NCI-H1436 treated with DMSO at 0.1 percent for 48 hours (cell line): ENCODE measurements at regions not wholly inside any gene's neighbourhood (a gene's known extent, or its start where the extent isn't known, plus 50 kb on each side); places are given as distances from the start of the nearest gene placed in this dataset.

Source experiments
- DNase-seq: peaks from one replicate; lab custom pipeline; 2025; lab: John Stamatoyannopoulos, UW

- DNase-seq = no peak
Measured at GRCh38 chr22:27564806-27565205, 236.8 kb downstream of the MN1 start.

- DNase-seq = no peak
Measured at GRCh38 chr22:27566602-27567001, 235.0 kb downstream of the MN1 start.

- DNase-seq = no peak
Measured at GRCh38 chr22:27568265-27568664, 233.3 kb downstream of the MN1 start.

- no peak for DNase-seq
Measured at GRCh38 chr22:27571463-27572277, 229.9 kb downstream of the MN1 start.

GRCh38 chr22:27572278-27572666 is 229.3 kb downstream of the MN1 start:
- DNase-seq = no peak

- DNase-seq = no peak
Measured at GRCh38 chr22:27573280-27574001, 228.1 kb downstream of the MN1 start.

- no peak for DNase-seq
Measured at GRCh38 chr22:27574002-27574366, 227.6 kb downstream of the MN1 start.

- no peak for DNase-seq
Measured at GRCh38 chr22:27574651-27575050, 226.9 kb downstream of the MN1 start.

- no peak for DNase-seq
Measured at GRCh38 chr22:27575348-27575747, 226.2 kb downstream of the MN1 start.

GRCh38 chr22:27576413-27576812 is 225.1 kb downstream of the MN1 start:
- no peak for DNase-seq

GRCh38 chr22:27576815-27577573 is 224.6 kb downstream of the MN1 start:
- no peak for DNase-seq

- no peak for DNase-seq
Measured at GRCh38 chr22:27577574-27577969, 224.0 kb downstream of the MN1 start.

GRCh38 chr22:27578937-27579617 is 222.5 kb downstream of the MN1 start:
- no peak for DNase-seq

GRCh38 chr22:27580311-27580897 is 221.2 kb downstream of the MN1 start:
- no peak for DNase-seq

GRCh38 chr22:27581236-27581635 is 220.3 kb downstream of the MN1 start:
- no peak for DNase-seq

GRCh38 chr22:27581688-27582087 is 219.9 kb downstream of the MN1 start:
- DNase-seq = no peak

GRCh38 chr22:27583856-27584255 is 217.7 kb downstream of the MN1 start:
- no peak for DNase-seq

GRCh38 chr22:27585141-27585540 is 216.4 kb downstream of the MN1 start:
- no peak for DNase-seq

- DNase-seq = no peak
Measured at GRCh38 chr22:27588268-27588667, 213.3 kb downstream of the MN1 start.

GRCh38 chr22:27588915-27589314 is 212.6 kb downstream of the MN1 start:
- DNase-seq = no peak

GRCh38 chr22:27591060-27591459 is 210.5 kb downstream of the MN1 start:
- DNase-seq = no peak

- no peak for DNase-seq
Measured at GRCh38 chr22:27593378-27593777, 208.2 kb downstream of the MN1 start.
